Hepatocyte (in vitro differentiated cells): ENCODE measurements at regions not wholly inside any gene's neighbourhood (a gene's known extent, or its start where the extent isn't known, plus 50 kb on each side); places are given as distances from the start of the nearest gene placed in this dataset.

Source experiments
- CTCF ChIP-seq: fragments of 200-600 bp; sonication (generic); IDR thresholded peaks from 2 replicates; pipeline ENCODE4 v1.5.1; 2016; ENCODE audit warnings: antibody characterized with exemption, mild to moderate bottlenecking; ENCODE audit not compliant: poor library complexity
- EZH2 ChIP-seq: fragments of 200-600 bp; sonication (generic); IDR thresholded peaks from 2 replicates; pipeline ENCODE4 v1.6.1; 2016; ENCODE audit warnings: antibody characterized with exemption, mild to moderate bottlenecking, borderline replicate concordance

GRCh38 chr10:33071857-33072256 lies 113.8 kb upstream of the ITGB1 start:
- TF ChIP-seq CTCF (no peak), EZH2 (no peak)
